ENCODE measurements at regions not wholly inside any gene's neighbourhood (a gene's known extent, or its start where the extent isn't known, plus 50 kb on each side); places are given as distances from the start of the nearest gene placed in this dataset.

DNA sequence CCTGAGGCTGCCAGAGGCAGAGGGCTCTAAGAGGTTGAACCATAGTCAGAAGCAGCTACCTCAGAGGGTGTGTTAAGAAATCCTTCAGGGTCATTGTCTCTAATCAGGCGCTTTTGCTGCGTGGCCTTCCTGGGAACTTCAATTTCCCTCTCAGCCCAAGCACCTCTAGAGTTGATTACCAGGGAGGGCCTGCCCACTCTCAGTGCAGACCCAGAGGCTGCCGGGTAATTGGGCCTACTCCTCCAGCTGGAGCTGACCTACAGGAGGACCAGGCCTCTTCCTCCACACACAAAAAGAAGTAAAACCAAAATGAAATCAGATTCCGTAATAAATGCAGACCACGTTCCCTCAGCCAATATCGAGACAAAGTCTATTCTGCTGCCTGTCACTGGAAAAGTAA is 305.0 kb upstream of the CCL2 start:
- Histone ChIP-seq H3K4me2 (ENCODE audit: low read depth, low read length) (no peak overlapping the region), H3K36me3 (replicated peaks; ENCODE audit: insufficient read depth, low read length) (no peaks in the 10 kb centered on the region), H3K9me3 (replicated peaks; ENCODE audit: insufficient read depth, low read length) (no peaks in the 10 kb centered on the region), H3K4me3 (ENCODE audit: low read length) (no peak overlapping the region), H3F3A (ENCODE audit: insufficient read depth, low read length) (no peaks in the 10 kb centered on the region), H3K79me2 (ENCODE audit: low read length) (no peaks in the 10 kb centered on the region), H3K27ac (ENCODE audit: low read length) (no peak overlapping the region), H3K9me2 (replicated peaks; ENCODE audit: insufficient read depth, low read length) (no peaks in the 10 kb centered on the region), H4K20me1 (ENCODE audit: insufficient read depth, low read length) (no peaks in the 10 kb centered on the region), H3K4me1 (ENCODE audit: low read length) (no peaks in the 10 kb centered on the region), H2AFZ (ENCODE audit: low read length) (no peak overlapping the region), H3K27me3 (replicated peaks; ENCODE audit: insufficient read depth, low read length) (no peaks in the 10 kb centered on the region), H3K9ac (ENCODE audit: low read length) (no peak overlapping the region)
- TF ChIP-seq EZH2phosphoT487 (IDR thresholded peaks at IDR 0.05; ENCODE audit: low read length) (no peak), EZH2 (optimal IDR thresholded peaks at IDR 0.05; ENCODE audit: low read depth, low read length) (no peak)
- TF ChIP-seq, protein P1, sequence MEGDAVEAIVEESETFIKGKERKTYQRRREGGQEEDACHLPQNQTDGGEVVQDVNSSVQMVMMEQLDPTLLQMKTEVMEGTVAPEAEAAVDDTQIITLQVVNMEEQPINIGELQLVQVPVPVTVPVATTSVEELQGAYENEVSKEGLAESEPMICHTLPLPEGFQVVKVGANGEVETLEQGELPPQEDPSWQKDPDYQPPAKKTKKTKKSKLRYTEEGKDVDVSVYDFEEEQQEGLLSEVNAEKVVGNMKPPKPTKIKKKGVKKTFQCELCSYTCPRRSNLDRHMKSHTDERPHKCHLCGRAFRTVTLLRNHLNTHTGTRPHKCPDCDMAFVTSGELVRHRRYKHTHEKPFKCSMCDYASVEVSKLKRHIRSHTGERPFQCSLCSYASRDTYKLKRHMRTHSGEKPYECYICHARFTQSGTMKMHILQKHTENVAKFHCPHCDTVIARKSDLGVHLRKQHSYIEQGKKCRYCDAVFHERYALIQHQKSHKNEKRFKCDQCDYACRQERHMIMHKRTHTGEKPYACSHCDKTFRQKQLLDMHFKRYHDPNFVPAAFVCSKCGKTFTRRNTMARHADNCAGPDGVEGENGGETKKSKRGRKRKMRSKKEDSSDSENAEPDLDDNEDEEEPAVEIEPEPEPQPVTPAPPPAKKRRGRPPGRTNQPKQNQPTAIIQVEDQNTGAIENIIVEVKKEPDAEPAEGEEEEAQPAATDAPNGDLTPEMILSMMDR (IDR thresholded peaks at IDR 0.05; ENCODE audit: low read length): no peak
- DNase-seq: no peak

DNA sequence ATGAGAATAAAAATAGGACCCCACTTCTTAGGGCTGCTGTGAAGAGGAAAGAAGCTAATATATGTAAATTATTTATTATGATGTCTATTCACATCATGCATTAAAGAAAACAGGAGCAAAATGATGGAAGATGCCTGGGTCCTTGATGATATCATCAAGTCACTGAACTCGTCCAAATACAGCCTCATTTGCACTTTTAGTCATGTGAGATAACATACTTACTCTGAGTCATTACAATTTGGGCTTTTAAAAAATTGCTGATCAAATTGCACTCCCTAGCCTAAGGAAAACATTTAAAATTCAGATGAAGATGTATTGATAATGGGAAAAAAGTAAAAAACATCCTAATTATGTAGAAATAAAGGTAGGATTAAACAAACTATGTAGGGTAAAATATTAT is 302.7 kb upstream of the CCL2 start:
- Histone ChIP-seq H3K79me2 (ENCODE audit: low read length) (no peaks in the 10 kb centered on the region), H4K20me1 (ENCODE audit: insufficient read depth, low read length) (no peaks in the 10 kb centered on the region), H3K9ac (ENCODE audit: low read length) (no peak overlapping the region), H3K4me2 (ENCODE audit: low read depth, low read length) (no peak overlapping the region), H3K27ac (ENCODE audit: low read length) (no peak overlapping the region), H3K4me1 (ENCODE audit: low read length) (no peaks in the 10 kb centered on the region), H3K27me3 (replicated peaks; ENCODE audit: insufficient read depth, low read length) (no peaks in the 10 kb centered on the region), H3K9me2 (replicated peaks; ENCODE audit: insufficient read depth, low read length) (no peaks in the 10 kb centered on the region), H3K36me3 (replicated peaks; ENCODE audit: insufficient read depth, low read length) (no peaks in the 10 kb centered on the region), H3F3A (ENCODE audit: insufficient read depth, low read length) (no peaks in the 10 kb centered on the region), H3K9me3 (replicated peaks; ENCODE audit: insufficient read depth, low read length) (no peaks in the 10 kb centered on the region), H2AFZ (ENCODE audit: low read length) (no peak overlapping the region), H3K4me3 (ENCODE audit: low read length) (no peak overlapping the region)
- DNase-seq: no peak
- TF ChIP-seq EZH2phosphoT487 (IDR thresholded peaks at IDR 0.05; ENCODE audit: low read length) (no peak), EZH2 (optimal IDR thresholded peaks at IDR 0.05; ENCODE audit: low read depth, low read length) (no peak)
- TF ChIP-seq, protein P1 (IDR thresholded peaks at IDR 0.05; ENCODE audit: low read length): no peak

DNA sequence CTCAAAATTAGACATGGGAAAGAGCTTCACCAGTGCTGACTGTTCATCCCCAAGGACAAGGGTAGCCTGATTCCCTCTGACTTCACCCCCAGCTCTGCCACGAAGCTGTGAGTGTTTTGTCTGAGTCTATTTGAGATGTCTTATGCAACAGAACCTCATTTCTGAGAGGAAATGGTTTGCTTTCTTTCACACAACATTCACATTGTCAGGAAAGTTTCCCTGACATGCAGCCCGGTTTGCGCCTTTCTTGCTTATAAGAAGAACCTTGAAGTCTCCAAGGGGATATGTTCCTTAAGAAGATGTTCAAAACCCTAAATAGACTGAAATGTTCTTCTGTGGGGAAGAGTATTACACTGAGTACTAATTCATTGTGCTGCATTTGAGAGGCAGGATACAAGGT is 300.5 kb upstream of the CCL2 start:
- no peak for DNase-seq
- Histone ChIP-seq H2AFZ (ENCODE audit: low read length) (no peak overlapping the region), H3K4me3 (ENCODE audit: low read length) (no peak overlapping the region), H3K36me3 (replicated peaks; ENCODE audit: insufficient read depth, low read length) (no peaks in the 10 kb centered on the region), H3K9me3 (replicated peaks; ENCODE audit: insufficient read depth, low read length) (no peaks in the 10 kb centered on the region), H3K27me3 (replicated peaks; ENCODE audit: insufficient read depth, low read length) (no peaks in the 10 kb centered on the region), H3K79me2 (ENCODE audit: low read length) (no peaks in the 10 kb centered on the region), H4K20me1 (ENCODE audit: insufficient read depth, low read length) (no peaks in the 10 kb centered on the region), H3K4me2 (ENCODE audit: low read depth, low read length) (no peak overlapping the region), H3K27ac (ENCODE audit: low read length) (no peak overlapping the region), H3K9ac (ENCODE audit: low read length) (no peak overlapping the region), H3F3A (ENCODE audit: insufficient read depth, low read length) (no peaks in the 10 kb centered on the region), H3K9me2 (replicated peaks; ENCODE audit: insufficient read depth, low read length) (no peaks in the 10 kb centered on the region), H3K4me1 (ENCODE audit: low read length) (no peaks in the 10 kb centered on the region)
- TF ChIP-seq EZH2phosphoT487 (IDR thresholded peaks at IDR 0.05; ENCODE audit: low read length): no peak
- TF ChIP-seq EZH2 (optimal IDR thresholded peaks at IDR 0.05; ENCODE audit: low read depth, low read length): no peak
- TF ChIP-seq, protein P1 (IDR thresholded peaks at IDR 0.05; ENCODE audit: low read length): no peak

Measured in MM.1S (cell line).